EH (cell line): ENCODE measurements at regions not wholly inside any gene's neighbourhood (a gene's known extent, or its start where the extent isn't known, plus 50 kb on each side); places are given as distances from the start of the nearest gene placed in this dataset.

Experiments used
- DNase-seq: peaks from one replicate; pipeline ENCODE4 v3.0.0-alpha.2; 2015; ENCODE audit warnings: low read depth

- DNase-seq: no peak
Observed at GRCh38 chr11:97685695-97686094, 1295.9 kb downstream of the JRKL start.

DNA sequence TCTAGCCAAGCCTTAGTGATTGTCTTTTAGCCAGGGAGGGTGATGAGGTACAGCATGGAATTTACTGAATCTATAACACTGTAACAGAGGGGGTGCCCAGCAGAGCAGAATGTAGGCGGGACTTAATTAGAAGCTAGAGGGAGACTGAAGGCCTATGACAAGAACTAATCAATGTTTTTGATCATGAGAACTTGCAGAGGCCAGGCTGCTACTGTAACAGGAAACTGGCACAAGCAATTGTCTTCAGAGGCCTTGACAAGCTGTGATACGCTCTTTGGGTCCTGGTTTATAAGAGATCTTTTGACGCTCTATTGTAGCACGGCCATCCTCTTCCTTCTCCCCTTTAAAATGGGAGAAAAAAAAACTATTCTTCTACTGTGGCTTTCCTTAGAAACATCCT, 1297.3 kb downstream of the JRKL start:
- DNase-seq: no peak

DNA sequence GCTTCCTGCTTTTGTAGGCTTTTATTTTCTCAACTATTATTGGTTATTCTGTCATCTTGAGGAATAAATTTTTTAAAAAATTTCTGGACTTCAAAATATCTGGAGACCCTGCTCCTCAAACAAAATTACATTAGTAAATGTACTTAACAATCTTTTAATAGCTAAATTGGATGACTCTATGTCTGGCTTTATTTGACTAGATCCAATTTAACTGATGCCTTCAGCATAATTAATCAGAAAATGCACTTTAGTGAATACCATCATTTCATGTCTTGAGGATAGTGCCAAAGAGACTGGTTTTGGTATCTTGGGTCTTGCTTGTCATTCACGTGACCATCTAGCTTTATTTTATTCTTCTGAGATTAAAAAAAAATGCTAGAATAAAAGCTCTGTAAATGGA, 1301.2 kb downstream of the JRKL start:
- DNase-seq: no peak

DNA sequence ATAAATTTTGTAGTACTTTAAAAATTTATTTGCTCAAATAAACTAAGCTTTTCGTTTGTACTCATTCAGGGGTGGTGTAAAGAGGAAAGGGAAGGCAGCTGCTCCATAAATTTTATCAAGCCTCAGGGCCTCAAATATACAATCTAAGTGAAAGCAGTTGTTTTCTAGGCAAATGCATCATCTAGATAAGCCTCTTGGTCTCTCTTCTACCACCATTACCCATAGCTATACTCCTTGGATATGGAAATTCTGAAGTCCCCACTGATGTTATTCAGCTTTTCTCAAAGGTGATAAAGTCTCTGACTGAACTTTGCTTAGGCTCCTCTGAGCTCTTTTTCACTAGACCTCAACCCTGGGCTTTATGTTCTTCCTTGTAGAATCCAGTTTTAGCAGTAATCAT, 1313.1 kb downstream of the JRKL start:
- DNase-seq: no peak

DNA sequence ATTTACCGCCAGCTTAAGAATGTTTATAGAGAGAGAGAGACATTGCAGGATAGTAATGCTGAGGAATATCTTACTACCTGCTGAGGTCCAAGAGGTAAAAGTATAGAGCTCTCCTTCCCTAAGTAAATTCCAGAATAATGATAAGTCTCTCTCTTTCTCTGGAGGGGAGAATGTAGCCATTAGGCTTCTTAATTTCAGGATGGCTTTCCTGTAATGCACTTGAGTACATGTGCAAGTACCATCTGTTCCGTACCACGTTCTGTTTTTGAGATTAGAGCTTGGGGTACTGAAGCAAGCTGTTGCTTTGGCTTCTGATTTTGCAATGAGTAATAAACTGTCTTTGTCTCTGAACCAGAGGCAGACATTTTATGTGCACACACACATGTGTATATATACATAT, 1314.0 kb downstream of the JRKL start:
- DNase-seq: no peak

DNA sequence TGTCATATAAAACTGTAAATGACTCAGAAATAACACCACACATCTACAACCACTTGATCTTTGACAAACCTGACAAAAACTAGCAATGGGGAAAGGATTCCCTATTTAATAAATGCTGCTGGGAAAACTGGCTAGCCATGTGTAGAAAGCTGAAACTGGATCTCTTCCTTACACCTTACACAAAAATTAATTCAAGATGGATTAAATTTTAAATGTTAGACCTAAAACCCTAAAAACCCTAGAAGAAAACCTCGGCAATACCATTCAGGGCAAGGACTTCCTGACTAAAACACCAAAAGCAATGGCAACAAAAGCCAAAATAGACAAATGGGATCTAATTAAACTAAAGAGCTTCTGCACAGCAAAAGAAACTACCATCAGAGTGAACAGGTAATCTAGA, 1315.3 kb upstream of the CNTN5 start:
- DNase-seq: peak; percentile 45

- DNase-seq: no peak
Observed at GRCh38 chr11:97717922-97718321, 1302.8 kb upstream of the CNTN5 start.

DNA sequence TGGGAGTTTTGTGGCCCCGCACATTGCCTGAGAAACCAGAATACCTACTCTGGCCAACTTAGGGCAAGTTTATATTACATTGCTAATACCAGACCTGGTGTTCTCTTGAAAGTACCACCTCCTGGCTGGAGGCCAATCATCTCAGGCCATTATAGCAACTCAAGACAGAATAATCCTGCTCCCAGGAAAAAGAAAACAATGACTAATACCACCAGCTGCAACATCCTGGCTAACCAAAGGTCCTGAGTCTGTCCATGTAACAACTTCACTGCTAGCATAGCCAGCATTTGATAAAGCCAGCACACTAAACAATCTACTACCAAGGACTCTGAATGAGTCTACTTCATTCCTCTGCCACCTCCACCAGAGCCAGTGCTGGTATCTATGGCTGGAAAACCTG, 1298.7 kb upstream of the CNTN5 start:
- peak; percentile 13 for DNase-seq

DNA sequence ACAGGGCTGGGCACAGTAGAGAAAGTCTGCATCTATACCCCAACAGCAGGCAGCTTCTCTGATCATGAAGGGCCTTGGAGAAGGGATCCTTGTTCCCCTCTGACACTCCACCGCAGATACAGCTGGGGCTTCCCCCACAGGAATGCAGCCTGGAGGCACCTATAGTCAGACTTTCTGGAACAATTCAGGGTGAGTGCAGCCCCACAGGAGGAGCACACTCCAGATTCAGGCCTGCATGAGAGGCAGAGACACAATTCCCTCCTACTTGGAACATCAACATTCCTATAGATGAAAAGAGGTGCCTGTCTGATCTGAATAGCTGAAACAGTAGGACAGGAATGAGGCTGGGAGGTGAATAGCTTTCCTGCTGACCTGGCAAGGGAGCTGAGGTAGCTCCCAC, 1298.0 kb upstream of the CNTN5 start:
- no peak for DNase-seq

DNA sequence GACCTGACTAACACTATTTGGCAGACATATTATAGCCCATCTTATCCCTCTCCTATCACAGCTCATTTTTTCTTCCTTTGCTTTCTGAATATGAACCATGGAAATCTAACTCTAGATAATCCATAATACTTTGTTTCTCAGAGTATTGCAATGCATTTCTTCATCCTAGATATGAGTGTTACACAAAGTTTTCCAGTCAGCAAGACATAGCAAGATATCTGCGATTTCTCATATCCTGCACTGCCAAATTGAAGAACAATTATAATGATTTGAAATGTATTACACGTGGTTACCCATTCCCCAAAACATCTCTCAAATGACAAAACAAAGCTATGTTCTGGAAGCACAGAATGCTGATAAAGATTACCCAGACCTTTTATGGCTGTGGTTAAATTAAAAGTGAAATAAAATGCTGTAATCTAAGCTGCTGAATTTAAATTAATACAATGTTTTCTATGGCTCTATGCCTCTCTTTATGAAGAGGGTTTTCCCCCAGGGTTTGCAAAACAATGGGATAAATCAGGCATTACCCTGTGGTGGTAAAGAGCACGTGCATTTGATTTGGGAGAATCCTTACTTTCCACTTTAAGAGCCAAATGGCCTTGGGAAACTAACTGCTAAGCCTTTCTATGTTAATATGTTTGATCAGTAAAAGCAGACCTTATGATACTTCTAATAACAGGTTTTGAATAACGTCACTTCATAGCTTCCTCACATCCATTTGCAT, 1291.0 kb upstream of the CNTN5 start:
- no peak for DNase-seq

- DNase-seq: no peak
Observed at GRCh38 chr11:97732011-97732632, 1288.6 kb upstream of the CNTN5 start.

DNA sequence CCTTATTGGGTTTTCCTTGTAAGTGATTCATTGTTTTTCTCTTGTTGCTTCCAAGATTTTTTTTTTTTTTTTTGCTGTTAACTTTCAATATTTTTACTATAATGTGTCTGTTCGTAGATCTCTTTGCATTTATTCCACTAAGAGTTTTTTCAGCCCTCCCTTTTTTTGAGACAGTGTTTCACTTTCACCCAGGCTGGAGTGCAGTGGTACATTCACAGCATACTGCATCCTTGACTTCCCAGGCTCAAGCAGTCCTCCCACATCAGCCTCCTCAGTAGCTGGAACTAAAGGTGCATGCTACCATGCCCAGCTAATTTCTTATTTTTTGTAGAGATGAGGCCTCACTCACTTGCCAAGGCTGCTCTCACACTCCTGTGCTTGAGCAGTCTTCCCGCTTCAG, 1282.0 kb upstream of the CNTN5 start:
- no peak for DNase-seq

GRCh38 chr11:97739932-97740800, 1280.6 kb upstream of the CNTN5 start:
- no peak for DNase-seq

- no peak for DNase-seq
Observed at GRCh38 chr11:97740801-97741151, 1280.0 kb upstream of the CNTN5 start.

DNA sequence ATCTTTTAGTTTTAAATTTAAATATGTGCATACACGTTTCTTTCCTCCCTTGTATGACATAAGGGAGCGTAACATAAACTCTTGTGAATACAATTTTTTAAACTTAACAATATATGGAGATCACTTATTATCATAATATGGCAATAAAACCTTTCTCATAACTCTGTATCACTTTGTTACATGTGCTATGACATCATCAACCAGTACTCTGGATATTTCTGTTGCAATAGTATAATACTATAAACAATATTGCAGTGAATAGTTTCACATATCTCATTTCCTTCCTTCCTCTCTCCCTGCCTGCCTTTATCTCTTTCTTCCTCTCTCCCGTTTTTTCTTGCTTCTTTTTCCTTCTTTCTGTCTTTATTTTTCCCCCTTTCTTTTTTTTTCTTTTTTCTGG, 1278.0 kb upstream of the CNTN5 start:
- DNase-seq: no peak

DNA sequence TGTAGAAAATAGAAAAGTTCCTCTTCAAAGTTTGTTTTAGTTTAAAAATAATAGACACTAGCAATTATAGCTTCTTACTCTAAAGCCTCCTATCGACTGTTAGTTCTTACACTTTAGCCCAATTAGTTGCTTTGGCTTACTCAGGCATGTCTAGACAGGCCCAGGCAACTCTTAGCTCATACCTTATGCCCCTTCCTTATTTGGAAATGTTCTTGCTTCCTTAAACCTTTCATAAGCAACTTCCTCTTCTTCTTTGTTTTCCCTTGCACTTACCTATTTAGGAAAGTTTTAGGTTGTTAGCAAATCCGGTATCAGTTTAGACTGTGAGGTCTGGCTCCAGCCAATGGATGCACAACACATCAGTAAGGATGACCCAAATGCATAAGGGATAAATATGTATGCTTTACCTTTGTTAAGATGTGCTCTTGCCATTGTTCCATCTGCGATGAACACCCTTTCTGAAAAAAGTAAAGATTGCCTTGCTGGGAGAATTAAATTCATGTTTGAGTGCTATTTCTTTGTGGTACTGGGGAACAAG, 1277.5 kb upstream of the CNTN5 start:
- DNase-seq: peak; percentile 1

GRCh38 chr11:97745515-97746050, 1275.2 kb upstream of the CNTN5 start:
- no peak for DNase-seq

GRCh38 chr11:97746818-97747217, 1273.9 kb upstream of the CNTN5 start:
- no peak for DNase-seq

DNA sequence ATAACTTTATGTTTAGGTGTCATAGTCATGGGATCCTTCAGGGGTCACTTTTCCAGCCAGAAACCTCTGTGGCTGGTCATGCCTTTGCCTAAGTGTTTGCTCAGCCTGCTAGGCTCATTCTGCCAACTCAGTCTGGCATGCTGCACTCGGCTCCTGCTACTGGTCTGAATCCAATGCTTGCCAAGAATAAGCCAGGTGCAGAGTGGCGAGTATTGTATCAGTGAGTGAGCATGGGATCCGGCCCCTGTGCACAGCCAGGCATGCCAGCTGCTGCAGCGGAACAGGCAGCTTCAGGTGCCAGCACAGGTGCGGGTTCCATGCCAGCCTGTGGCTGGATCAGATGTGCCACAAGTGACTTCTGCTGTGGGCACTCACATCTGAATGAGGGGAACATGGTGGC, 1269.3 kb upstream of the CNTN5 start:
- DNase-seq: no peak

DNA sequence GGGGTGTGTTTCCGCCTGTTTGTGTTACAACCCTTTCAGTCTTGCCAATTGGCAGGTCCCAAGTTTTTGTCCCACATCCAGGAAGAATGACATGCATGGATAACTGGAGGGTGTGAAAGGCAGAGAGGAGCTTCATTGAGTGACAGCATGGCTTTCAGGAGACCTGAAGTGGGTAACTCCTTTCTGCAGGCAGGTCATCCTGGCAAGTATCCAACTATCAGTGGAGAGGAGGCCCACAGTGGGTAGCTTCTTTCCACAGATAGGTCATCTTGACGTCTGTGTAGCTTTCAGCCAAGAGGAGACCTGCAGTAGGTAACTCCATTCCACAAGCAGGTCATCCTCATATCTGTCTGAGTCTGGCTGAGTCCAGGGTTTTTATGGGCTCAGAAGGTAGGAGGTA, 1268.8 kb upstream of the CNTN5 start:
- no peak for DNase-seq

GRCh38 chr11:97754976-97755375, 1265.8 kb upstream of the CNTN5 start:
- DNase-seq: no peak

- DNase-seq: no peak
Observed at GRCh38 chr11:97756571-97757335, 1264.0 kb upstream of the CNTN5 start.
